Mesothelial cell of epicardium (in vitro differentiated cells): ENCODE measurements at regions not wholly inside any gene's neighbourhood (a gene's known extent, or its start where the extent isn't known, plus 50 kb on each side); places are given as distances from the start of the nearest gene placed in this dataset.
"Not testable (repeated sequence)": the region's sequence is repeated elsewhere in the genome, so short reads cannot be mapped to it uniquely, and the experiment has no call there.

ENCODE experiments used
- DNase-seq, 2 experiments: peaks; one replicate each; pipeline ENCODE4 v3.0.0; 2021; ENCODE audit warnings: low spot score in 2 of 2; ENCODE audit not compliant: unreplicated experiment in 2 of 2
- H3K27ac Mint-ChIP-seq: 2 replicates; pipeline ENCODE4 v1.8.0; 2021; ENCODE audit warnings: mixed read lengths
- H3K27me3 Mint-ChIP-seq: 2 replicates; pipeline ENCODE4 v1.8.0; 2021; ENCODE audit warnings: low read depth, mixed read lengths
- H3K36me3 Mint-ChIP-seq: 2 replicates; pipeline ENCODE4 v1.8.0; 2021; ENCODE audit warnings: mixed read lengths
- H3K4me1 Mint-ChIP-seq: 2 replicates; pipeline ENCODE4 v1.8.0; 2021; ENCODE audit warnings: mixed read lengths
- H3K4me3 Mint-ChIP-seq: 2 replicates; pipeline ENCODE4 v1.8.0; 2021; ENCODE audit warnings: mild to moderate bottlenecking, moderate library complexity, mixed read lengths
- H3K9me3 Mint-ChIP-seq: 2 replicates; pipeline ENCODE4 v1.8.0; 2021; ENCODE audit warnings: mixed read lengths
- TF ChIP-seq, protein P1 (sequence below): fragments of 200-600 bp; sonication (generic); IDR thresholded peaks from one replicate; pipeline ENCODE4 v1.5.0; 2021; ENCODE audit warnings: antibody characterized with exemption; ENCODE audit not compliant: unreplicated experiment

DNA sequence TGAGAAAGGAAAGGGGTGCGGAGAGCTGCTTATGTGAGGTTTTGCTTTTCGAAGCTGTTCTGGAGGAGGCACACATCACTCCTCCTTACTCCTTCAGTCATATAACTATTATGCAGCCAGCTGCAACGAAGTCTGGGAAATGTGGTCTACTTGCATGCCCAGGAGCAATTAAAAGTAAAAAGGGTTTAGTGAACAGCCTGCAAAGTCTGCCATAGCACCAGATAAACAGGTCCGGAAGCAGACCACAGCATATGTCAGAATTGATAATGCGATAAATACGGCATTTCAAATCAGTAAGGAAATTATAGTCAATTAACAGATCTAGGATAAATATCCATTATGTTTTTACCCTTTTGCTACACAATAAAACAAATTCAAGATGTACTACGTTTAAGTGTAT, 99.5 kb downstream of the POLR2M start:
- TF ChIP-seq, protein P1, sequence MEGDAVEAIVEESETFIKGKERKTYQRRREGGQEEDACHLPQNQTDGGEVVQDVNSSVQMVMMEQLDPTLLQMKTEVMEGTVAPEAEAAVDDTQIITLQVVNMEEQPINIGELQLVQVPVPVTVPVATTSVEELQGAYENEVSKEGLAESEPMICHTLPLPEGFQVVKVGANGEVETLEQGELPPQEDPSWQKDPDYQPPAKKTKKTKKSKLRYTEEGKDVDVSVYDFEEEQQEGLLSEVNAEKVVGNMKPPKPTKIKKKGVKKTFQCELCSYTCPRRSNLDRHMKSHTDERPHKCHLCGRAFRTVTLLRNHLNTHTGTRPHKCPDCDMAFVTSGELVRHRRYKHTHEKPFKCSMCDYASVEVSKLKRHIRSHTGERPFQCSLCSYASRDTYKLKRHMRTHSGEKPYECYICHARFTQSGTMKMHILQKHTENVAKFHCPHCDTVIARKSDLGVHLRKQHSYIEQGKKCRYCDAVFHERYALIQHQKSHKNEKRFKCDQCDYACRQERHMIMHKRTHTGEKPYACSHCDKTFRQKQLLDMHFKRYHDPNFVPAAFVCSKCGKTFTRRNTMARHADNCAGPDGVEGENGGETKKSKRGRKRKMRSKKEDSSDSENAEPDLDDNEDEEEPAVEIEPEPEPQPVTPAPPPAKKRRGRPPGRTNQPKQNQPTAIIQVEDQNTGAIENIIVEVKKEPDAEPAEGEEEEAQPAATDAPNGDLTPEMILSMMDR = no peak
- H3K4me3 Mint-ChIP-seq = no peak overlapping the region
- no peaks in the 10 kb centered on the region for H3K4me1 Mint-ChIP-seq
- no peaks in the 10 kb centered on the region for H3K36me3 Mint-ChIP-seq
- DNase-seq = no peak
- H3K27ac Mint-ChIP-seq = no peak overlapping the region
- peaks cover 10% of the 10 kb centered on the region for H3K27me3 Mint-ChIP-seq
- H3K9me3 Mint-ChIP-seq = peaks cover 17% of the 10 kb centered on the region

DNA sequence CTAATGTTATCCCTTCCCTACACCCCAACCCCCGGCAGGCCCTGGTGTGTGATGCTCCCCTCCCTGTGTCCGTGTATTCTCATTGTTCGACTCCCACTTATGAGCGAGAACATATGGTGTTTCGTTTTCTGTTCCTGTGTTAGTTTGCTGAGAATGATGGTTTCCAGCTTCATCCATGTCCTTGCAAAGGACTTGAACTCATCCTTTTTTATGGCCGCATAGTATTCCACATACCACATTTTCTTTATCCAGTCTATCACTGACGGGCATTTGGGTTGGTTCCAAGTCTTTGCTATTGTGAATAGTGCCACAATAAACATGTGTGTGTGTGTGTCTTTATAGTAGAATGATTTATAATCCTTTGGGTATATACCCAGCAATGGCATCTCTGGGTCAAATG, 102.8 kb downstream of the POLR2M start:
- DNase-seq, H3K4me3 Mint-ChIP-seq, H3K4me1 Mint-ChIP-seq, H3K27ac Mint-ChIP-seq, H3K36me3 Mint-ChIP-seq: not testable (repeated sequence)
- peaks cover 37% of the 10 kb centered on the region for H3K27me3 Mint-ChIP-seq
- peaks cover 16% of the 10 kb centered on the region for H3K9me3 Mint-ChIP-seq

DNA sequence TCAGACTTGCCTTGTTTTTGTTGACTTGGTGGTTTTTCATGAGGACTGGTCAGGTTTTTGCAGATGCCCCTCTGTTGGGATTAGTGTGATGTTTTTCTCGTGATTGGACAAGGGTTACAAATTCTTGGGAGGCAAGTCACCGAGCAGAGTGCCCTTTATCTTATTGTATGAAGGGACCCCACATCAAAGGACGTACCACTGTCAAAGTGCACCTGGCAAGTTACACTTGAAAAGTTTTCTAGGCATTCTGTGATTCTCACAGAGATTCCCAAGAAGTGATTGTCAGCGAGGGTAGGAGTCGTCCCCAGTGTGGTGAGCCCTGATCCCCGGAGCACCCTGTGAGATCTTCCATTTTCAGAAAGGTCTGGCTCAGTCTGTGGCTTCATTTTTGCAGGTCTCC, 110.1 kb downstream of the POLR2M start:
- Mint-ChIP-seq H3K9me3 (peaks cover 13% of the 10 kb centered on the region), H3K27me3 (peaks cover 28% of the 10 kb centered on the region), H3K4me1 (no peaks in the 10 kb centered on the region), H3K36me3 (no peaks in the 10 kb centered on the region), H3K4me3 (no peak overlapping the region), H3K27ac (no peak overlapping the region)
- DNase-seq = no peak
- TF ChIP-seq, protein P1 = no peak

DNA sequence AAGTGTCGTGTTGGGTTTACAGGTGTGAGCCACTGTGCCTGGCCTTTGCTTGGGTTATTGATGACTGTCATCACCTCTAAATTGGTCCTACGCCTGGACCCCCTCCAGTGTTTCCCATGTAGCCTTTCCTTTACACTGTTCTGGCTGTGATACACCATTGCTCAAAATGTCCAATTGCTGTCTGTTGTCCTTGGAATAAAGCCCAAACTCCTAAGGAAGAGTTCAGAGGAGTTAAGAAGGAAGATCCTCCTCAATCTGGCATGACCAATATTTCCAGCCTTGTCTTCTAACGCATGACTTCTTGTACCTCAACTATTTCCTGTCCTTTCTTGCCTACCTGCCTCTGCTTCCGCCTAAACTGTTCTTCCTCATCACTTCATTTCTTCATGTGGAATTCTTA, 113.1 kb downstream of the POLR2M start:
- no peaks in the 10 kb centered on the region for H3K4me1 Mint-ChIP-seq
- H3K27ac Mint-ChIP-seq = no peak overlapping the region
- peaks cover 15% of the 10 kb centered on the region for H3K27me3 Mint-ChIP-seq
- no peaks in the 10 kb centered on the region for H3K36me3 Mint-ChIP-seq
- peaks cover 4% of the 10 kb centered on the region for H3K9me3 Mint-ChIP-seq
- TF ChIP-seq, protein P1 = no peak
- DNase-seq = no peak
- no peak overlapping the region for H3K4me3 Mint-ChIP-seq

DNA sequence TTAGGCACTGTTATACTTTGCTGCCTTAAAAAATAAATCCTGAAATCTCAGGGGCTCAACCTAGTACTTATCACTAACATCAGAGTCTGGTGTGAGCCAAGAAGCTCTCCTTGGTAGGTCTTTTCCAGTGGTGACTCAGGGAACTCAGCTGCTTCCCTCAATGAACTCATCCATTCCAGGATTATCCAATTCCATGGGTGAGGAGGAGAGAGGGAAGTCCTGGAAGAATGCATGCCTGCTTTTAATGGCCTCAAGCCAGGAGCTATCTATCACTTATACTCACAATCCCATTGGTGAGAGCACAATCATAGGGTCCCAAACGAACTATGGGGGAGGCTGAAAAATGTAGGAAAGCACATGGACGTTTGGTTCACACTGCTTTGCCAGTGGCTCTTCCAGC, 113.6 kb downstream of the POLR2M start:
- H3K4me3 Mint-ChIP-seq = no peak overlapping the region
- peaks cover 4% of the 10 kb centered on the region for H3K9me3 Mint-ChIP-seq
- no peaks in the 10 kb centered on the region for H3K36me3 Mint-ChIP-seq
- no peaks in the 10 kb centered on the region for H3K4me1 Mint-ChIP-seq
- no peak for DNase-seq
- TF ChIP-seq, protein P1 = no peak
- H3K27me3 Mint-ChIP-seq = peaks cover 15% of the 10 kb centered on the region
- no peak overlapping the region for H3K27ac Mint-ChIP-seq

DNA sequence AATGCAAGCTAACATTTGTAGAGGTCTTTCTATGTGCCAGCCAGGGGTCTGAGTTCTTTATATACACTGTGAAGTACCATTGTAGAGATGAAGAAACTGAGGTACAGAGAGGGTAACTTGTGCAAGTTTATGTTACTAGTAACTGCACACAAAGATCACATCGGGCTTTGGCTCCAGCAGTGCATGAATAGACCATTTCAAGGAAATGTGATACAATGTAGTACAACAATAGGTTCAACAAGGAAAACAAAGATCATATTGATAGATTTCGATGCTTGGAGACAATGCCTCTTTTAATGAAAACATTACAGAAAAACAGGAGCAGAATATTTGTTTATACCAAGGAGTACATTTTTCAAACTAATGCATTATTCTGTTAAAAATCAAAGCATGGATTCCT, 115.3 kb downstream of the POLR2M start:
- Mint-ChIP-seq H3K36me3 (no peaks in the 10 kb centered on the region), H3K9me3 (peaks cover 4% of the 10 kb centered on the region), H3K27me3 (peaks cover 20% of the 10 kb centered on the region), H3K27ac (no peak overlapping the region), H3K4me1 (no peaks in the 10 kb centered on the region), H3K4me3 (no peak overlapping the region)
- DNase-seq = no peak
- TF ChIP-seq, protein P1 = no peak
